BE2C (cell line): ENCODE measurements at regions not wholly inside any gene's neighbourhood (a gene's known extent, or its start where the extent isn't known, plus 50 kb on each side); places are given as distances from the start of the nearest gene placed in this dataset.

Experiments
- DNase-seq: peaks from one replicate; pipeline ENCODE4 v3.0.0-alpha.2; 2020
- H3K27me3 ChIP-seq: fragments of 250-450 bp; sonication (Bioruptor Pico); 2 replicates; pipeline ENCODE4 v1.5.1; 2020; ENCODE audit warnings: mild to moderate bottlenecking
- H3K36me3 ChIP-seq: fragments of 250-450 bp; sonication (Bioruptor Pico); 2 replicates; pipeline ENCODE4 v1.5.1; 2020; ENCODE audit warnings: mild to moderate bottlenecking
- H3K4me1 ChIP-seq: fragments of 250-450 bp; sonication (Bioruptor Pico); 2 replicates; pipeline ENCODE4 v1.5.1; 2020
- H3K4me3 ChIP-seq: 2 replicates; pipeline ENCODE4 v1.5.1; 2011; ENCODE audit warnings: low read depth, low read length
- H3K9me3 ChIP-seq: fragments of 250-450 bp; sonication (Bioruptor Pico); 2 replicates; pipeline ENCODE4 v1.5.1; 2020
- CTCF ChIP-seq: IDR thresholded peaks from 2 replicates; pipeline ENCODE4 v1.5.1; 2012; ENCODE audit warnings: mild to moderate bottlenecking, low read depth, low read length

GRCh38 chr1:163885510-163885909 is 563.8 kb downstream of the NUF2 start:
- Histone ChIP-seq H3K4me1 (no peaks in the 10 kb centered on the region), H3K27me3 (no peaks in the 10 kb centered on the region), H3K36me3 (no peaks in the 10 kb centered on the region), H3K4me3 (no peak overlapping the region), H3K9me3 (no peaks in the 10 kb centered on the region)
- no peak for TF ChIP-seq CTCF
- DNase-seq = no peak

DNA sequence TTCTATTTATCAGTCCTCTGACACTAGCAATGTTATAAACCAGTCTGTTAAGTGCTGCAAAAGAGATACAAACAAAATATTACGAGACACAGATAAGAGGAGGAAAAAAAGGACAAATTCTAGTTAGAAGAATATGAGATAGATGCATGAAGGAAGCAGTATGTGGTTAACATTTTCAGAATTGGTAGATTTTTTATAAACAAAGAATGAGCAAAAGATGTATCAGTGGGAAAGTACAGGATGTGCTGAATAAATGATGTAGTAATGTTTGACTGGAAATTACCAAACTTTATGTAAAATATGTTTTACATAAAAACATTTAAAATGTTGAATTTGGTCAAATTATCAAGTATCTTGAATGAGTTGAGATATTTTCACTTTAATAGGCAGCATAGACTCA is 574.2 kb downstream of the NUF2 start:
- no peaks in the 10 kb centered on the region for H3K9me3 ChIP-seq
- no peak overlapping the region for H3K4me3 ChIP-seq
- no peaks in the 10 kb centered on the region for H3K27me3 ChIP-seq
- H3K36me3 ChIP-seq = no peaks in the 10 kb centered on the region
- no peaks in the 10 kb centered on the region; the same call in 1 of the 2 replicates for H3K4me1 ChIP-seq
- DNase-seq = no peak
- TF ChIP-seq CTCF = no peak

GRCh38 chr1:163897412-163898155 is 575.8 kb downstream of the NUF2 start:
- H3K4me1 ChIP-seq = no peaks in the 10 kb centered on the region; the same call in 1 of the 2 replicates
- no peak for DNase-seq
- no peaks in the 10 kb centered on the region for H3K36me3 ChIP-seq
- H3K9me3 ChIP-seq = no peaks in the 10 kb centered on the region
- TF ChIP-seq CTCF = no peak
- no peak overlapping the region for H3K4me3 ChIP-seq
- no peaks in the 10 kb centered on the region for H3K27me3 ChIP-seq

GRCh38 chr1:163906283-163906682 is 584.5 kb downstream of the NUF2 start:
- TF ChIP-seq CTCF = no peak
- Histone ChIP-seq H3K4me1 (no peaks in the 10 kb centered on the region), H3K36me3 (no peaks in the 10 kb centered on the region), H3K4me3 (no peak overlapping the region), H3K27me3 (no peaks in the 10 kb centered on the region), H3K9me3 (no peaks in the 10 kb centered on the region)
- no peak for DNase-seq

GRCh38 chr1:163912170-163912884 is 590.6 kb downstream of the NUF2 start:
- Histone ChIP-seq H3K4me1 (no peaks in the 10 kb centered on the region), H3K4me3 (no peak overlapping the region), H3K27me3 (no peaks in the 10 kb centered on the region), H3K9me3 (no peaks in the 10 kb centered on the region), H3K36me3 (no peaks in the 10 kb centered on the region)
- no peak for TF ChIP-seq CTCF
- DNase-seq = no peak
